K562 (cell line): ENCODE measurements at regions not wholly inside any gene's neighbourhood (a gene's known extent, or its start where the extent isn't known, plus 50 kb on each side); places are given as distances from the start of the nearest gene placed in this dataset.

Experiments
- HNRNPK ChIP-seq: fragments of 200-400 bp; formaldehyde crosslinking; IDR thresholded peaks from one replicate; pipeline ENCODE4 v1.6.1; 2018; ENCODE audit warnings: mild to moderate bottlenecking, low read depth, low read length; ENCODE audit not compliant: poor library complexity, severe bottlenecking
- TF ChIP-seq, protein P1 (sequence below), 2 experiments: fragments of 450-650 bp; formaldehyde crosslinking in 1 of 2; IDR thresholded peaks; 2 replicates each; pipeline versions ENCODE4 v1.4.0 to v1.6.1; 2014 to 2020; ENCODE audit warnings: mild to moderate bottlenecking in 2 of 2, borderline replicate concordance in 1 of 2, low read depth in 1 of 2
- TF ChIP-seq, protein P2 (sequence below): fragments of 450-650 bp; IDR thresholded peaks from 2 replicates; pipeline ENCODE4 v1.6.1; 2016
- TF ChIP-seq, protein P3 (sequence below): fragments of 250-450 bp; sonication (Bioruptor Pico); IDR thresholded peaks from 2 replicates; pipeline ENCODE4 v1.5.0; 2021
- TF ChIP-seq, protein P4 (sequence below): fragments of 450-650 bp; IDR thresholded peaks from 2 replicates; pipeline ENCODE4 v1.6.1; 2016; ENCODE audit warnings: antibody characterized with exemption

DNA sequence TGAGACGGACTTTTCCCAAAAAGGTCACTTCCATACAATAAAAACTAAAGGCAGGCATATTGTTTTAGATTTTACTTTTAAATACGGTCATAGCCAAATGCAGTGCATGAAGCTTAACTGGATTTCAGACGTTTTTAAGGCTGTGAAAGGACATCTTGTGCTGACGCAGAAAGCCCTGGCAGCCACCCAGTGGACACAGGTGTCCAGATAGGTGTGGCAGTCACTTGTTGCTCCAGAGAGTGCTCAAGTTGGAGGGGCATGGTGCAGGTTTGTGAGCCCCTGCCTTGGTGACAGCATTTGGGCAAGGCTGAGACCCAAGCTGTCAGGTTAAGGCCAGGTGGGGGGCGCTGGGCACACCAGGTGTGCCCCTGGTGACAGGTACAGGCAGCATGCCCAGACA, 135.8 kb upstream of the TBL1X start (continued):
- TF ChIP-seq, protein P1, sequence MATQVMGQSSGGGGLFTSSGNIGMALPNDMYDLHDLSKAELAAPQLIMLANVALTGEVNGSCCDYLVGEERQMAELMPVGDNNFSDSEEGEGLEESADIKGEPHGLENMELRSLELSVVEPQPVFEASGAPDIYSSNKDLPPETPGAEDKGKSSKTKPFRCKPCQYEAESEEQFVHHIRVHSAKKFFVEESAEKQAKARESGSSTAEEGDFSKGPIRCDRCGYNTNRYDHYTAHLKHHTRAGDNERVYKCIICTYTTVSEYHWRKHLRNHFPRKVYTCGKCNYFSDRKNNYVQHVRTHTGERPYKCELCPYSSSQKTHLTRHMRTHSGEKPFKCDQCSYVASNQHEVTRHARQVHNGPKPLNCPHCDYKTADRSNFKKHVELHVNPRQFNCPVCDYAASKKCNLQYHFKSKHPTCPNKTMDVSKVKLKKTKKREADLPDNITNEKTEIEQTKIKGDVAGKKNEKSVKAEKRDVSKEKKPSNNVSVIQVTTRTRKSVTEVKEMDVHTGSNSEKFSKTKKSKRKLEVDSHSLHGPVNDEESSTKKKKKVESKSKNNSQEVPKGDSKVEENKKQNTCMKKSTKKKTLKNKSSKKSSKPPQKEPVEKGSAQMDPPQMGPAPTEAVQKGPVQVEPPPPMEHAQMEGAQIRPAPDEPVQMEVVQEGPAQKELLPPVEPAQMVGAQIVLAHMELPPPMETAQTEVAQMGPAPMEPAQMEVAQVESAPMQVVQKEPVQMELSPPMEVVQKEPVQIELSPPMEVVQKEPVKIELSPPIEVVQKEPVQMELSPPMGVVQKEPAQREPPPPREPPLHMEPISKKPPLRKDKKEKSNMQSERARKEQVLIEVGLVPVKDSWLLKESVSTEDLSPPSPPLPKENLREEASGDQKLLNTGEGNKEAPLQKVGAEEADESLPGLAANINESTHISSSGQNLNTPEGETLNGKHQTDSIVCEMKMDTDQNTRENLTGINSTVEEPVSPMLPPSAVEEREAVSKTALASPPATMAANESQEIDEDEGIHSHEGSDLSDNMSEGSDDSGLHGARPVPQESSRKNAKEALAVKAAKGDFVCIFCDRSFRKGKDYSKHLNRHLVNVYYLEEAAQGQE (IDR thresholded peaks at IDR 0.05; ENCODE audit: borderline replicate concordance): no peak
- TF ChIP-seq, protein P1 (CRISPR knock-in tag; IDR thresholded peaks at IDR 0.05; ENCODE audit: low read depth): no peak
- TF ChIP-seq, protein P2, sequence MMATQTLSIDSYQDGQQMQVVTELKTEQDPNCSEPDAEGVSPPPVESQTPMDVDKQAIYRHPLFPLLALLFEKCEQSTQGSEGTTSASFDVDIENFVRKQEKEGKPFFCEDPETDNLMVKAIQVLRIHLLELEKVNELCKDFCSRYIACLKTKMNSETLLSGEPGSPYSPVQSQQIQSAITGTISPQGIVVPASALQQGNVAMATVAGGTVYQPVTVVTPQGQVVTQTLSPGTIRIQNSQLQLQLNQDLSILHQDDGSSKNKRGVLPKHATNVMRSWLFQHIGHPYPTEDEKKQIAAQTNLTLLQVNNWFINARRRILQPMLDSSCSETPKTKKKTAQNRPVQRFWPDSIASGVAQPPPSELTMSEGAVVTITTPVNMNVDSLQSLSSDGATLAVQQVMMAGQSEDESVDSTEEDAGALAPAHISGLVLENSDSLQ: no peak
- no peak for TF ChIP-seq HNRNPK
- TF ChIP-seq, protein P3, sequence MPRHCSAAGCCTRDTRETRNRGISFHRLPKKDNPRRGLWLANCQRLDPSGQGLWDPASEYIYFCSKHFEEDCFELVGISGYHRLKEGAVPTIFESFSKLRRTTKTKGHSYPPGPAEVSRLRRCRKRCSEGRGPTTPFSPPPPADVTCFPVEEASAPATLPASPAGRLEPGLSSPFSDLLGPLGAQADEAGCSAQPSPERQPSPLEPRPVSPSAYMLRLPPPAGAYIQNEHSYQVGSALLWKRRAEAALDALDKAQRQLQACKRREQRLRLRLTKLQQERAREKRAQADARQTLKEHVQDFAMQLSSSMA (CRISPR knock-in tag): no peak
- TF ChIP-seq, protein P4, sequence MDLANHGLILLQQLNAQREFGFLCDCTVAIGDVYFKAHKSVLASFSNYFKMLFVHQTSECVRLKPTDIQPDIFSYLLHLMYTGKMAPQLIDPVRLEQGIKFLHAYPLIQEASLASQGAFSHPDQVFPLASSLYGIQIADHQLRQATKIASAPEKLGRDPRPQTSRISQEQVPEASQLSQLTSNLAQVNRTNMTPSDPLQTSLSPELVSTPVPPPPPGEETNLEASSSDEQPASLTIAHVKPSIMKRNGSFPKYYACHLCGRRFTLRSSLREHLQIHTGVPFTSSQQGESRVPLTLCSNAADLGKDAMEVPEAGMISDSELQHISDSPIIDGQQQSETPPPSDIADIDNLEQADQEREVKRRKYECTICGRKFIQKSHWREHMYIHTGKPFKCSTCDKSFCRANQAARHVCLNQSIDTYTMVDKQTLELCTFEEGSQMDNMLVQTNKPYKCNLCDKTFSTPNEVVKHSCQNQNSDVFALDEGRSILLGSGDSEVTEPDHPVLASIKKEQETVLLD: no peak
